ENCODE measurements at regions not wholly inside any gene's neighbourhood (a gene's known extent, or its start where the extent isn't known, plus 50 kb on each side); places are given as distances from the start of the nearest gene placed in this dataset.
"Not testable (repeated sequence)": the region's sequence is repeated elsewhere in the genome, so short reads cannot be mapped to it uniquely, and the experiment has no call there.

DNA sequence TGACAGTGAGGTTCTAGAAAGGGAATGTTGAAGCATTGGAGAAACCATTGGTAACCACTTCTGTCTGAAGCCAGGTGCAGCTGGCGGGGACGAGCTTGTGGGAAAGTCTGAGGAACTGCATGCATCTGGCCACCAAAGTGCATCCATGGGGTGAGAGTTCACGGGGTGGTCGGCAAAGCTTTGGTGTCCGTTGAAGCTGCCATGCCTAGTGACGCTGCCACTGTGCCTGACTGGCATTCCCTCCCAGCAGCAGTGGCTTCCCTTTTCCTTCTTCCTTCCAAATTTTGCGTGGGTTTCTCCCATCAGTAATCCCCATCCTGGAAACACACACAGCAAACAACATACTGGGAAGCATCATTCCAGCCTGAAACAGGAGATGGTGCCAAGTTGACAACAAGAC, 145.7 kb upstream of the ALDH1B1 start:
- Histone ChIP-seq H3K27ac (ENCODE audit: low read depth in 2 of 2, low read length in 2 of 2) (no peak overlapping the region), H3K36me3 (ENCODE audit: control insufficient read depth in 2 of 3, insufficient read depth in 3 of 3, low read length in 3 of 3) (no peaks in the 10 kb centered on the region), H3K27me3 (ENCODE audit: control insufficient read depth, insufficient read depth, low read length) (no peaks in the 10 kb centered on the region), H3K4me1 (ENCODE audit: control insufficient read depth in 2 of 3, insufficient read depth in 2 of 3, low read depth in 1 of 3, low read length in 3 of 3) (no peaks in the 10 kb centered on the region), H3K9ac (ENCODE audit: low read length in 3 of 3) (no peak overlapping the region), H3K9me3 (ENCODE audit: control insufficient read depth in 2 of 3, insufficient read depth in 1 of 3, low read length in 3 of 3) (peaks cover 0 to 6% (median 0%) of the 10 kb centered on the region in 3 donors), H3K4me3 (ENCODE audit: low read length in 3 of 3) (no peak overlapping the region)
- DNase-seq = no peak
- intact Hi-C loops (cut with DNase I) = no loop called here
- TF ChIP-seq, protein P1, sequence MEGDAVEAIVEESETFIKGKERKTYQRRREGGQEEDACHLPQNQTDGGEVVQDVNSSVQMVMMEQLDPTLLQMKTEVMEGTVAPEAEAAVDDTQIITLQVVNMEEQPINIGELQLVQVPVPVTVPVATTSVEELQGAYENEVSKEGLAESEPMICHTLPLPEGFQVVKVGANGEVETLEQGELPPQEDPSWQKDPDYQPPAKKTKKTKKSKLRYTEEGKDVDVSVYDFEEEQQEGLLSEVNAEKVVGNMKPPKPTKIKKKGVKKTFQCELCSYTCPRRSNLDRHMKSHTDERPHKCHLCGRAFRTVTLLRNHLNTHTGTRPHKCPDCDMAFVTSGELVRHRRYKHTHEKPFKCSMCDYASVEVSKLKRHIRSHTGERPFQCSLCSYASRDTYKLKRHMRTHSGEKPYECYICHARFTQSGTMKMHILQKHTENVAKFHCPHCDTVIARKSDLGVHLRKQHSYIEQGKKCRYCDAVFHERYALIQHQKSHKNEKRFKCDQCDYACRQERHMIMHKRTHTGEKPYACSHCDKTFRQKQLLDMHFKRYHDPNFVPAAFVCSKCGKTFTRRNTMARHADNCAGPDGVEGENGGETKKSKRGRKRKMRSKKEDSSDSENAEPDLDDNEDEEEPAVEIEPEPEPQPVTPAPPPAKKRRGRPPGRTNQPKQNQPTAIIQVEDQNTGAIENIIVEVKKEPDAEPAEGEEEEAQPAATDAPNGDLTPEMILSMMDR (IDR thresholded peaks at IDR 0.05; ENCODE audit: borderline replicate concordance, extremely low read depth, insufficient read depth) = no peak
- FAIRE-seq = no peak

DNA sequence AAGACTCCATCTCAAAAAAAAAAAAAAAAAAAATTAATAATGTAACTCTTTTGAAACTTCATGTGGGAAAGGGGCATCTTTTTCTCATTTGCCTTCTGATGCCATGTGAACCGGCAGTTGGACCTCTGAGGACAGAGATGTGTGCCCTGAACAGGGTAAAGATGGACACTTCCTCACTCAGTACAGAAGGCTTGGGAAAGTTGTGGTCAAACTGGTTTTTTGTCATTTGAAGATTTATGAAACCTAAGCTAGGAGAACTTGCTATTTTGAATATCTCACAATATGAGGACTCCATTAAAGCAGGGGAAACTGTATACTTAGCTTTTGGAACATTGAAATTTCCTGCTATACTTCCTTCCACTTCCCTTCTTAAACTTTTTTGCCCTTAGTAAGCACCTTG, 147.5 kb upstream of the ALDH1B1 start:
- H3K9ac ChIP-seq (ENCODE audit: low read length in 3 of 3) = no peak overlapping the region
- no peak overlapping the region for H3K4me3 ChIP-seq (ENCODE audit: low read length in 3 of 3)
- no peak overlapping the region for H3K27ac ChIP-seq (ENCODE audit: low read depth in 2 of 2, low read length in 2 of 2)
- intact Hi-C loops (cut with DNase I) = no loop called here
- FAIRE-seq (no peak), DNase-seq (peak in 1 of 5 donors; percentile 34)
- H3K9me3 ChIP-seq (ENCODE audit: control insufficient read depth in 2 of 3, insufficient read depth in 1 of 3, low read length in 3 of 3) = peaks cover 0 to 6% (median 0%) of the 10 kb centered on the region in 3 donors
- no peaks in the 10 kb centered on the region for H3K36me3 ChIP-seq (ENCODE audit: control insufficient read depth in 2 of 3, insufficient read depth in 3 of 3, low read length in 3 of 3)
- no peaks in the 10 kb centered on the region for H3K4me1 ChIP-seq (ENCODE audit: control insufficient read depth in 2 of 3, insufficient read depth in 2 of 3, low read depth in 1 of 3, low read length in 3 of 3)
- H3K27me3 ChIP-seq (ENCODE audit: control insufficient read depth, insufficient read depth, low read length) = no peaks in the 10 kb centered on the region
- TF ChIP-seq, protein P1 (IDR thresholded peaks at IDR 0.05; ENCODE audit: borderline replicate concordance, extremely low read depth, insufficient read depth) = no peak

DNA sequence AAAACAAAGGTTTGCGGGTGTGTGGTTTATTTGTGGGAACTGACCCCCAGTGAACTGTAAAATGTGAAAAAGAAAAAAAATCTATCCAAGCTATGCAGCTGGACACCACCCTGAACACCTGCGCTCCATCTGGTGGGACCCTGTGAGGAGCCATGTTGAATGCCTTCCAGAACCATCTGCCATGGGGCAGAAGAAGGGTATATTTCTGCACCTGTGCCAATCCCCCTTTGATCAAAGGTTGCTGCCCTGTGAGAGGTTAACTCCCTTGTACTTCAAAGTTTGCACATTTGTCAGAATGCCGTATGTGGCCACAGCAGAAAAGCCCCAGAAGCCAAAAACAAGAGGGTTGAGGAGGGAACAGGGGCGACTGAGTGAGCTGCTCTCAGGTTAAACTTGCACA, 148.5 kb upstream of the ALDH1B1 start:
- DNase-seq (no peak), FAIRE-seq (no peak)
- no peaks in the 10 kb centered on the region for H3K27me3 ChIP-seq (ENCODE audit: control insufficient read depth, insufficient read depth, low read length)
- no peak overlapping the region for H3K27ac ChIP-seq (ENCODE audit: low read depth in 2 of 2, low read length in 2 of 2)
- TF ChIP-seq, protein P1 (IDR thresholded peaks at IDR 0.05; ENCODE audit: borderline replicate concordance, extremely low read depth, insufficient read depth) = no peak
- H3K36me3 ChIP-seq (ENCODE audit: control insufficient read depth in 2 of 3, insufficient read depth in 3 of 3, low read length in 3 of 3) = no peaks in the 10 kb centered on the region
- H3K4me3 ChIP-seq (ENCODE audit: low read length in 3 of 3) = no peak overlapping the region
- peaks cover 0 to 6% (median 2%) of the 10 kb centered on the region in 3 donors for H3K9me3 ChIP-seq (ENCODE audit: control insufficient read depth in 2 of 3, insufficient read depth in 1 of 3, low read length in 3 of 3)
- H3K4me1 ChIP-seq (ENCODE audit: control insufficient read depth in 2 of 3, insufficient read depth in 2 of 3, low read depth in 1 of 3, low read length in 3 of 3) = no peaks in the 10 kb centered on the region
- intact Hi-C loops (cut with DNase I) = no loop called here
- H3K9ac ChIP-seq (ENCODE audit: low read length in 3 of 3) = no peak overlapping the region

DNA sequence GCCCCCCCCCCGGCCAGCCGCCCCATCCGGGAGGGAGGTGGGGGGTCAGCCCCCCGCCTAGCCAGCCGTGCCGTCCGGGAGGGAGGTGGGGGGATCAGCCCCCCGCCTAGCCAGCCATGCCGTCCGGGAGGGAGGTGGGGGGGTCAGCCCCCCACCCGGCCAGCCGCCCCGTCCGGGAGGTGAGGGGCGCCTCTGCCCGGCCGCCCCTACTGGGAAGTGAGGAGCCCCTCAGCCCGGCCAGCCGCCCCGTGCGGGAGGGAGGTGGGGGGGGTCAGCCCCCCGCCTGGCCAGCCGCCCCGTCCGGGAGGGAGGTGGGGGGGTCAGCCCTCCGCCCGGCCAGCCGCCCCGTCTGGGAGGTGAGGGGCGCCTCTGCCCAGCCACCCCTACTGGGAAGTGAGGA, 150.4 kb upstream of the ALDH1B1 start:
- DNase-seq; H3K9ac ChIP-seq (ENCODE audit: low read length in 3 of 3); intact Hi-C loops (cut with DNase I); H3K36me3 ChIP-seq (ENCODE audit: control insufficient read depth in 2 of 3, insufficient read depth in 3 of 3, low read length in 3 of 3); H3K27me3 ChIP-seq (ENCODE audit: control insufficient read depth, insufficient read depth, low read length); H3K27ac ChIP-seq (ENCODE audit: low read depth in 2 of 2, low read length in 2 of 2); H3K4me1 ChIP-seq (ENCODE audit: control insufficient read depth in 2 of 3, insufficient read depth in 2 of 3, low read depth in 1 of 3, low read length in 3 of 3); H3K4me3 ChIP-seq (ENCODE audit: low read length in 3 of 3); H3K9me3 ChIP-seq (ENCODE audit: control insufficient read depth in 2 of 3, insufficient read depth in 1 of 3, low read length in 3 of 3); FAIRE-seq: not testable (repeated sequence)
